ENCODE measurements at regions not wholly inside any gene's neighbourhood (a gene's known extent, or its start where the extent isn't known, plus 50 kb on each side); places are given as distances from the start of the nearest gene placed in this dataset.
A peak's percentile ranks its signal among the peaks of the same experiment; 100 is the strongest.

DNA sequence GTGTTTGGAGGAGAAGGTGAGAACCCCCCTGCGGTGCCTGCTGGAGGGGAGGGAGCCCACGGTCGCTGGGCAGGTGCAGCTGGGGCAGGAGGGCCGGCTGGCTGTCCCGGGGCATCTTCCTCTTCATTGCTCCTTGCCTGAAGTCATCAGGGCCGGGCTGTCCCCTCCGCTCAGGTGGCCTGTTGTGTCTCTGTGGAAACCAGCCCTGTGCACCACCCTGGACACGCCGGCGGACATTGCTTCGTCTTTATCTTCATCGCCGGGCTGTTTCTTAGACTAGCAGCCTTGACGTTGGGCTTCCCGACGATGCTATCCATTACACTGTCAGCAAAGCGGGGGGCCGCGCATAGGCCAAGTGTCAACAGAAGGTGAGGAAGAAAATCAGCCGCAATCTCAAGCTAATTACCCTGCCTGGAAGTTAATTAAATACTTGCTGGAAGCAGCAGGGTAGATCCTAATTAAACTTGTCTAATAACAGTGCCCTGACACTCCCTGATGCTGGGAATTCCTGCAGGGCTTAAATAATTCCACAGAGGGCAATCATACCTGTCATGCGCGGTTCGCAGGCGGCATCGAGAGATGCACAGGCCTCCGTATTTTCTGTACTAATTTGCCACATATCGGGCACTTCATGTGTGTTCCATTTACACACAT is 111.4 kb upstream of the SOX1 start:
- no peak for DNase-seq

GRCh38 chr13:111956261-111957151 is 110.4 kb upstream of the SOX1 start:
- no peak for DNase-seq

GRCh38 chr13:111957913-111958450 is 109.0 kb upstream of the SOX1 start:
- no peak for DNase-seq

GRCh38 chr13:111958612-111959395 is 108.1 kb upstream of the SOX1 start:
- DNase-seq = no peak

- DNase-seq = no peak
Measured at GRCh38 chr13:111960152-111960772, 106.7 kb upstream of the SOX1 start.

GRCh38 chr13:111961236-111961635 is 105.7 kb upstream of the SOX1 start:
- no peak for DNase-seq

DNA sequence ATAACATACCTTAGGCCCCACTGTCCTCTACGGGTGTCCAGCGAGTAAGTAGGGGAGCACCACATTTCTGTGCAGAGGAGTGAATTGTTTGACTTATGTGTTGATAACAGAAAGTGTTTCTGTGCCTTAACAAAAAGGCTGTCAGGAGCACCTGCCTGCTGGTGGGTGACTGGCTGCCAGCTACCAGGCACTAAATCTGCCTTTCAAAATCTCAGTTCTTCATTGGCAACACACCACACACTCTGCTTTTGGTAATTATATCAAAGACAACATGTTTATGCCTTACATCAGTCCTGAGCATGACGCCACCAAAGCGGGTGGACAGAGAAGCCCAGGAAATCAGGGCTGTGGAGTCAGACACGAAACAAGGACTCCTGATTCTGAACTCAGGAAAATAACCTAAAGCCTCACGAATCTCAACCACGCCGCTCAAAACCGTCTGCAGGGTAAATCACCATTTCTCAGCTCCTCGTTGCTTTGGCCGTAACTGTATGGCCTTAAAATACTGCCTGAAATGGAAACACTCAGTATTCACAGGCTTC is 105.2 kb upstream of the SOX1 start:
- DNase-seq = no peak

- no peak for DNase-seq
Measured at GRCh38 chr13:111962431-111962891, 104.5 kb upstream of the SOX1 start.

DNA sequence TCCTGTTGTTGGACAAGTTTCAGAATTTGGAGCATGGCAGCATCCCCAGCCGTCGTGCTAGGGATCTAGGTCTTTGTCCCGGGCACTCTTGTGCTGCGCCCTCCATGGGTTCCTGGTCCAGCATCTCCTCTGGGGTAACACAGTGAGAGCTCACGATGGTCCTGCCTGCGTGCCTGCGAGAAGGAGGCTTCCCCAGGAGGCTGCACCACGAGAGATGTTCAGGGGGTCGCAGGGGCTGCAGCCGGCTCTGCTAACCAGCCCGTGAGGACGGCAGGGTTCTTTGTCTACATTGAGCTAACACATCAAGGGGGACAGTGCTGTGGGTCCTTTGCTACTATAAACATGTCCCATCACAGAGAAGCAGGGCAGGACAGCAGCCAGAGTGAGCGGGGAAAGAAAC is 103.9 kb upstream of the SOX1 start:
- DNase-seq = no peak

GRCh38 chr13:111964411-111965035 is 102.4 kb upstream of the SOX1 start:
- DNase-seq = no peak

- DNase-seq = no peak
Measured at GRCh38 chr13:111965466-111966214, 101.3 kb upstream of the SOX1 start.

DNA sequence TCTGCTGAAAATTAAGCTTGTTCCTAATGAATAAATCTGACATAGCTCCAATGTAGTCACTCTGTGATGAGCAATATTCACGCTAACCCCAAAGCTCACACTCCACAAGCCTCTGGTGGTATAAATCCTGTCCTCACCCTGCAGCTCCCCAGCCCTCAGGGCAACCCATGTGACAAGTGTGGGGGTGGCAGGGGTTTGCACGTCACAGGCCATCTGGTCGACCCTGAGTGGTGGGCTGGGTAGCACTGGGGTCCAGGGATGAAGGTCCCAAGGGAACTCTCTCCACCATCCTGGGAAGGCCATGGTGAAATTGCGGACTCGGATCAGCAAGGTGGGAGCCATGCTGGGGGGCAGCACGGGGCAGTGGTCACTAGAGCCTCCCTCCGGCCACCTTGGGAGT is 100.0 kb upstream of the SOX1 start:
- no peak for DNase-seq

DNA sequence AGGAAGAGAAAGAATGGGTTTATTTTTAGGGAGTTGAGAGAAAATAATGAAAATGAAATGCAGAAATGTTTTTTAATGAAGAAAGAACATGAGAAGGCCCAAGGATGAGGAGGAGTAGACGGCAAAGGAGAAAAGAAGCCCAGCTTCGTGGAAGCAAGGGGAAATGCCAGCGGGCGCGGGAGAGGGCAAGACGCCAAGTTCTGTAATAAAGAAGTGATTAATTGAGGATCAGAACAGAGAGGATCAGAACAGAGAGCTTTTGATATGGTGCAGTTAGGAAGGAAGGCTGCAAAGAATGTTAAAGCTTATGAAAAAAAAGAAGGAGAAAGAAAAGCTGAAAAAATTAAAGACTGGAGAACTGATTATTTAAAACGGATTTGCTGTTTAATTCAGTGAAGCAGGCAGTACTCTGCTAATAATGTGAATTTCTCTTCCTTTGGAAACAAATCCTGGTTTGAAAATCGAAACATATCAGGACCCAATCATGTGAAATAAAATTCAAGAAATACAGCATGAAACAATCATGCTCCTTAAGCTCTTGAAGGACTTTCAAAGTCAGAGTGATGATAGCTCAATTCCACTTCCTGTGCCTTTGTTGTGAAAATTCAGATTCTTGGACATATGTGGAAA is 99.3 kb upstream of the SOX1 start:
- DNase-seq = no peak

- no peak for DNase-seq
Measured at GRCh38 chr13:111968336-111969010, 98.5 kb upstream of the SOX1 start.

- peak; percentile 53 for DNase-seq
Measured at GRCh38 chr13:111969551-111970135, 97.3 kb upstream of the SOX1 start.

DNA sequence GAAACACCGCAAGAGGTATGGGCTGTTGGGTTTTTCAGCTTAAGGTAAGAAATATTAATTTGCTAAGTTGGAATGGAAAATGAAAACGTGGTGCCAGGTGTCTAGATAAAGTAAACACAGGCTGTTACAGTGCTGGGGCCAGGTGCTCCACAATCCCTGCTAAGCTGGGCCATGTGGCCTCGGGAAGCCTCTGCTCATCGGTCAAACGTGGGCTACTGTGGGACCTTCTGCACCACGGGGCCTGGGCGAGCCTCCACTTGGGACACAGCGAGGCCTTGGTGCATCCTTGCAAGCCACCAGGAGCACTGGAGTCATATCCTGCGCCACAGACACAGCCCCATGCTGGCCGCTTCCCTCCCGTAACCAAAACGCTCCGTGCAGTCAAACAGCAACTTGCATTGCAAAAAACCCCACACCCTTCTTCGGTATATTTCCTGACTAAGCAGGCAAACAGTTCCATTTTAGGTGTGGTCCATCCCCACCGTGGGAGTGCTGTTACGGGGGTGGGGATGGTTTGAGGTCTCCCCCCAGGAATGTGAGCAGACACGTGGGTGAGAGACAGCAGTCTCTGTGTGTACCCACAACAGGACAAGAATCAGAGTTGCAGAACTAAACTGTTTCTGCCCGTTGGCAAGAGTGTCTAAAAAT is 96.3 kb upstream of the SOX1 start:
- DNase-seq = peak; percentile 6

- DNase-seq = peak; percentile 72
Measured at GRCh38 chr13:111971891-111972780, 94.8 kb upstream of the SOX1 start.

- DNase-seq = no peak
Measured at GRCh38 chr13:111973186-111973585, 93.8 kb upstream of the SOX1 start.

Measured in DMS153 (cell line).